ENCODE measurements at regions not wholly inside any gene's neighbourhood (a gene's known extent, or its start where the extent isn't known, plus 50 kb on each side); places are given as distances from the start of the nearest gene placed in this dataset.

GRCh38 chr9:13975611-13976290, 338.2 kb downstream of the NFIB start:
- in situ Hi-C loops (cut with HindIII; ENCODE audit: low sequenced_read_pairs): no loop called here
- TF ChIP-seq CTCF (IDR thresholded peaks at IDR 0.05; ENCODE audit: low read depth, low read length): no peak
- peak; percentile 43 for DNase-seq (ENCODE audit: low read depth, low spot score)
- no peak overlapping the region for H3K4me3 ChIP-seq (ENCODE audit: low read depth, low read length)

DNA sequence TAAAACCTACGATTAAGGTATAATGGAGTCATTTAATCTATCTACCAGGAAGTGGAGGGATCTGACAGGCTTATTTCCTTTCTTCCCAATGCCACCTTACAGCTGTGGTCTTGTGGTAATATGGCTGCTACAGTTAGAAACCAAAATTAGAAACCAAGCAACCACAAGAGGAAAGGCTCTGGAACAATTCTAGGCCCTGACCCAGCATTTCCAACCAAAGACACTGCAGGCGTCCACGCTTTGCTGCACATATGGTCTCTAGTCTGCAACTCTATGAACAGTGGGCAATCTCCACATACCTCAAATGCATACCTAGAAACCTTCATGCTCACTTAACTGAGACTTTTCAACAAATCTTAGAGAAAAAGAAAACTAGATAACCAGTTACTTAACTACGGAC, 339.1 kb downstream of the NFIB start:
- no peak for TF ChIP-seq CTCF (IDR thresholded peaks at IDR 0.05; ENCODE audit: low read depth, low read length)
- in situ Hi-C loops (cut with HindIII; ENCODE audit: low sequenced_read_pairs): no loop called here
- peak; percentile 51 for DNase-seq (ENCODE audit: low read depth, low spot score)
- no peak overlapping the region for H3K4me3 ChIP-seq (ENCODE audit: low read depth, low read length)

DNA sequence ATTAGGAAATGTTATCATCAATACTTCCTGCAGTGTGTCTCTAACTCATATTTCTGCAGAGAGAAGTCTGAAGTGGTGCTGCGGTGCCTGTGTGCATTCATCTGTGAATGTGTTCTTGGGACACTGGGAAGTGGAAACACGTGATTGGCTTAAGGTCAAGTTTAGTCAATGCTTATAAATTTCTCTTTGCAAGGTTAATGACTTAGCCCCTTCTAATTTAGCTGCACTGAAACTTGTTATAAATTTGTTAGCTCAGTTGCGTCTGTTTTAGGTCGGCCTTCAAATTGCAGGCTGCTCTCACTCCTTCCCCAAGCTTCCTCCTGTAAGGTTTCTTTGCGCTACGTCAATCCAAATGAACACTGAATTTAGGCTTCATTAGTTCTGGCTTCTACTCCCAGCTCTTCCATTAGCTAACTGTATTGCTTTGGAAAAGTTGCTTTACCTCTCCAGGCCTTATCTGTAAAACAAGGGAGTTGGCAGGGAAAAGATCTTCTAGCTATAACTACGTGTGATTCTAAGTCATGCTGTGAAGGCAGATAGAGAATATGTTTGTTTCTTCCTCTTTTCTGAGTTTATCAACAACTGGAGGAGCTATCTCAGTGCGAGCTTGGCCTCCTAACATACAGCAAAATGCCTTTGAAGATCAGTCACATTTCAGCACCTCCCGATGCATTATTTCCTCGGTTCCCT, 341.8 kb downstream of the NFIB start:
- no peak overlapping the region for H3K4me3 ChIP-seq (ENCODE audit: low read depth, low read length)
- TF ChIP-seq CTCF (IDR thresholded peaks at IDR 0.05; ENCODE audit: low read depth, low read length): no peak
- DNase-seq (ENCODE audit: low read depth, low spot score): no peak
- in situ Hi-C loops (cut with HindIII; ENCODE audit: low sequenced_read_pairs): no loop called here

- no peak overlapping the region for H3K4me3 ChIP-seq (ENCODE audit: low read depth, low read length)
- no peak for TF ChIP-seq CTCF (IDR thresholded peaks at IDR 0.05; ENCODE audit: low read depth, low read length)
- no peak for DNase-seq (ENCODE audit: low read depth, low spot score)
- in situ Hi-C loops (cut with HindIII; ENCODE audit: low sequenced_read_pairs): no loop called here
Observed at GRCh38 chr9:13971415-13971814, 342.5 kb downstream of the NFIB start.

- H3K4me3 ChIP-seq (ENCODE audit: low read depth, low read length): no peak overlapping the region
- TF ChIP-seq CTCF (IDR thresholded peaks at IDR 0.05; ENCODE audit: low read depth, low read length): no peak
- in situ Hi-C loops (cut with HindIII; ENCODE audit: low sequenced_read_pairs): no loop called here
- DNase-seq (ENCODE audit: low read depth, low spot score): no peak
Observed at GRCh38 chr9:13970426-13970825, 343.5 kb downstream of the NFIB start.

DNA sequence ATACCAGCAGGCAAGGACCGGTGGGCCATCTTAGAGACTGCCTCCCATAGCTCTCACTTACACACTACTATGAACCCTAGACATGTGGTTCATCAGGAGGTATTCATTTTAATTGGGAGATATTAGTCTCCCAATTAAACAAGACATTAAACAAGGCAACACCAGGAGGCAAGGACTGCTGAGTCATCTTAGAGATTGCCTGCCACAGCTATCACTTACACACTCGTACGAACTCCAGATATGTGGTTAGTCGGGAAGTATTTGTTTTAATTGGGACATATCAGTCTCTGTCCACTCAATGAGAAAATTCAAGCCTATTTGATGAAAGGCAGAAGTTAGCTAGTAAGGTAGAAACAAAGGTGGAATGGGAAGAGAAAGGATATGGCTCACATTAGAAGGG, 343.9 kb downstream of the NFIB start:
- no peak overlapping the region for H3K4me3 ChIP-seq (ENCODE audit: low read depth, low read length)
- in situ Hi-C loops (cut with HindIII; ENCODE audit: low sequenced_read_pairs): no loop called here
- no peak for DNase-seq (ENCODE audit: low read depth, low spot score)
- no peak for TF ChIP-seq CTCF (IDR thresholded peaks at IDR 0.05; ENCODE audit: low read depth, low read length)

All from astrocyte of the spinal cord (primary cell).